ENCODE measurements at regions not wholly inside any gene's neighbourhood (a gene's known extent, or its start where the extent isn't known, plus 50 kb on each side); places are given as distances from the start of the nearest gene placed in this dataset.

GRCh38 chr3:107450254-107450893, 72.4 kb upstream of the BBX start:
- Histone ChIP-seq H3K27ac (ENCODE audit: control insufficient read depth, insufficient read depth) (no peak overlapping the region), H3K79me2 (ENCODE audit: control insufficient read depth, insufficient read depth, low read length) (no peaks in the 10 kb centered on the region), H3K27me3 (replicated peaks in 1 of 2; ENCODE audit: control insufficient read depth in 2 of 2, insufficient read depth in 2 of 2, low read length in 1 of 2) (no peaks in the 10 kb centered on the region), H3K4me2 (ENCODE audit: control insufficient read depth, insufficient read depth) (no peak overlapping the region), H3K36me3 (ENCODE audit: control insufficient read depth in 2 of 2, insufficient read depth in 2 of 2, low read length in 1 of 2) (no peaks in the 10 kb centered on the region), H2AFZ (ENCODE audit: control insufficient read depth, low read depth, low read length) (no peak overlapping the region), H3K9ac (ENCODE audit: control insufficient read depth, insufficient read depth, low read length) (no peak overlapping the region), H3K4me3 (no peak overlapping the region), H3K9me3 (replicated peaks; ENCODE audit: control insufficient read depth, insufficient read depth, low read length) (no peaks in the 10 kb centered on the region), H4K20me1 (ENCODE audit: control insufficient read depth, insufficient read depth) (no peaks in the 10 kb centered on the region), H3K4me1 (ENCODE audit: control insufficient read depth, insufficient read depth, low read length) (no peaks in the 10 kb centered on the region)
- ATAC-seq (no peak), FAIRE-seq (no peak), DNase-seq (ENCODE audit: low read depth, low spot score) (no peak)
- in situ Hi-C loops (cut with MboI) (no loop called here), intact Hi-C loops (cut with micrococcal nuclease; ENCODE audit: unreplicated experiment) (no loop called here)
- ChIA-PET SMC1A (ENCODE audit: uncharacterized antibody, unreplicated experiment) (no interaction called here), POLR2A (no interaction called here), RAD21 (ENCODE audit: unreplicated experiment) (no interaction called here), CTCF (no interaction called here)
- no TSS peak for BruUV-seq (replicated peaks)
- 0% methylated on average over 2 of the region's 2 CpGs for WGBS (ENCODE audit: insufficient coverage, insufficient replicate concordance, low lambda C conversion rate, missing lambda C conversion rate)
- TF ChIP-seq RCOR1 (conservative IDR thresholded peaks at IDR 0.05; ENCODE audit: low read depth, low read length) (no peak), TAF1 (IDR thresholded peaks at IDR 0.05; ENCODE audit: borderline replicate concordance, low read depth, low read length) (no peak), CBX3 (IDR thresholded peaks at IDR 0.05; ENCODE audit: borderline replicate concordance, low read depth) (no peak), ZBED1 (IDR thresholded peaks at IDR 0.05; ENCODE audit: borderline replicate concordance) (no peak), MTA2 (IDR thresholded peaks at IDR 0.05; ENCODE audit: low read depth) (no peak), STAT1 (conservative IDR thresholded peaks at IDR 0.05) (no peak), ASH2L (IDR thresholded peaks at IDR 0.05; ENCODE audit: borderline replicate concordance, low read depth) (no peak), MAX (IDR thresholded peaks at IDR 0.05; ENCODE audit: low read depth, low read length) (no peak), SMAD5 (IDR thresholded peaks at IDR 0.05; ENCODE audit: low read depth) (no peak), TCF12 (IDR thresholded peaks at IDR 0.05; ENCODE audit: low read depth, low read length) (no peak), TCF7 (IDR thresholded peaks at IDR 0.05; ENCODE audit: borderline replicate concordance) (no peak), KAT2A (conservative IDR thresholded peaks at IDR 0.05; ENCODE audit: control insufficient read depth, low read depth, low read length) (no peak), RBBP5 (conservative IDR thresholded peaks at IDR 0.05) (no peak)

Data from GM12878 (cell line).